Activated CD8-positive, alpha-beta memory T cell treated with anti-CD3 and anti-CD28 coated beads, Interleukin-2, amount 50 U/mL, for 48 hours (primary cell): ENCODE measurements at regions not wholly inside any gene's neighbourhood (a gene's known extent, or its start where the extent isn't known, plus 50 kb on each side); places are given as distances from the start of the nearest gene placed in this dataset.

Experiments used
- DNase-seq: peaks from one replicate; pipeline ENCODE4 v3.0.0-alpha.2; 2020

- DNase-seq: no peak
These were observed 836.7 kb downstream of the CBLN2 start for GRCh38 chr18:71707400-71707799.

DNA sequence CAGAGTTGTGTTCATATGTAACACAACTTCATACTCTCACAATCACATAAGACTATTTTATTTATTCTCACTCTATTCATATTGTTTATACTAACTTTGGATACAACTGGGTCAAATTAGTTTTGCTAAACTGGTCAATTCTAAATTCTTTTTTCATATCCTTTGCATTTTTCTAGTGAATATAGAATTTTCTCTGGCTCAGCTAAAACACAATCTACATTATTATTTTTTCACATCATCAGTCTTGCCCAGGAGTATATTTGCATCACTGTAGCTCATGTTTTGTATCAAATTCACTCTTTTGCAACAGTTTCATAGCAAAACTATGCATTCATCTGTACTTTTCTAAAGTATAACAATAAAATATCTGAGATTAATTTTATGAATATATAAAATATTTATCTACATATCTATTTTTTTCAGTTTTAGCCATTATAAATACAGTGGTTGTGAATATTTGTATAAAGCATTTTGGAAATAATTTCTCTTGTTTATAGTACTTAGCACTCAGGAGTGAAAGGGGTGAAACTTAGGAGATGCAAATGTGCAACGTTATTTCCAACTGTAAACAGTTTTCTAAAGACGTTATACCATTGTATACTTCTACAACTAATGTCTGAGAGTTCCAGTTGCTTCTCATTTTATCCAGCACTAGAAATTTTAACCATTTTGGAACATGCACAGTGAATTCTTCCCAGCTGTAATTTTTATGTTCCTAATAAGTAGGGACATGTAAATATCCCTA is 854.6 kb downstream of the CBLN2 start:
- no peak for DNase-seq

- DNase-seq: no peak
These were observed 861.6 kb downstream of the CBLN2 start for GRCh38 chr18:71682591-71682990.

DNA sequence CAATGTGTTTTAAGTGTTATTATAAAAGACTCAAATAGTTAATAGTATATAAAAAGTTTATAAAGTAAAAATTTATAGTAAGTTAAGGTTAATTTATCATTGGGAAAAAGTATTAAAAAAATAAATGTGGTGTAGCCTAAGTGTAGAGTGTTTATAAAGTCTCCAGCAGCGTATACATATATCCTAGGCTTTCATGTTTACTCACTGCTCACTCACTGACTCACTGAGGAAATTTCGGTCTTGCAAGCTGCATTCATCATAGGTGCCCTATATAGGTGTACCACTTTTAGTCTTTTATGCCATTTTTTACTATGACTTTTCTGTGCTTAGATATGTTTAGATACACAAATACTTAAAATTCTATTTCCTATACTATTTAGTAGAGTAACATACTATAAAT is 866.0 kb downstream of the CBLN2 start:
- DNase-seq: no peak

- DNase-seq: no peak
These were observed 870.2 kb downstream of the CBLN2 start for GRCh38 chr18:71673954-71674353.

GRCh38 chr18:71673498-71673897 is 870.6 kb downstream of the CBLN2 start:
- no peak for DNase-seq

GRCh38 chr18:71666481-71666880 is 877.7 kb downstream of the CBLN2 start:
- DNase-seq: no peak

DNA sequence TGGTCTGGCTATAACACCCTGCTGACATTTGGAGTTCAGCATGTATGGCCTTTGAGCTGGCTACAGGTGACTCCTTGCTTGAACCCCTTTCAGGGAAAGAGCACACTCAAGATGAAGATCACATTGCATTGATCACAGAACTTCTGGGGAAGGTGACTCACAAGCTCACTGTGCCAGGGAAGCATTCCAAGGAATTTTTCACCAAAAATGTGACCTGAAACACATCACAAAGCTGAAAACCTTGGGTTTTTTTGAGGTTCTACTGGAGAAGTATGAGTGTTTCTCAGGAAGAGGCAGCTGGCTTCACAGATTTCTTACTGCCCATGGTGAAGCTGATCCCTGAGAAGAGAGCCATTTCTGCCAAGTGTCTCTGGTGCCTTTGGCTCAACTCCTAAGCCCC is 879.0 kb downstream of the CBLN2 start:
- no peak for DNase-seq

- no peak for DNase-seq
These were observed 900.3 kb downstream of the CBLN2 start for GRCh38 chr18:71643822-71644221.

DNA sequence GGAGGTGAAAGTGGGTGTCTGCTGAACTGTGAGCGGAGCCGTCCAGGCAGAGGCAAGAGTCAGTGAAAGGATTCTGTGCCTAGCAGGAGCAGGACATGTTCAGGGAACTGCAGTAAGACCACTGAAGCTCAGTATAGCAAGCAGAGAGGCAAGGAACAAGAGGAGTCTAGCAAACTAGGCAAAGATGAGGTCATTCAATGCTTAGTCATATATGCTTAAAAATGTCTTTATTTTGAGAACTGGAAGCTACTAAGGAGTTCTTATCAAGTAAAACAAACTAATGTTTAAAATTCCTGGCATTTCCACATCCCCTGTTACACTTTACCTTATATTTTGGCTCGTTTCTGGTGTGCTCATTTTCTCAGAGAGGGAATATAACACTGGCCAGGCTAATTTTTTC is 913.4 kb downstream of the CBLN2 start:
- no peak for DNase-seq

GRCh38 chr18:71625556-71626090 is 918.5 kb downstream of the CBLN2 start:
- no peak for DNase-seq

DNA sequence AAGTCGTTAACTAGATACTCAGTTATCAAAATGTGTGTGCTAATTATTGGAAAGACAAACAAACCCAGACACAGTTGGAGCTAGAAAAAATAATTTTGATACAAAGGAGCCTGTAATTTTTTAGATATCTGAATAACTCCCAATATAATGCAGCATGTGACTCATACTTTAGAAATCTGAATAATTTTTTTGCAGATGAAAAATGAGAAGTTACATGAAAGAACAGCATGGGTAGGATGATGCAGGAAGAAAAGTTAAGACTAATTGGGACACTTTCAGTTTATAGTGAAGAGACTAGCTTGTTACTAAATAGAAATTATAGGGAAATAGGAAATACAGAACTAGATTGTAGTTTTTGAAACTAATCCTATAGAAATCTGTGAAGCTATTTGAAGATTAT is 945.8 kb downstream of the CBLN2 start:
- no peak for DNase-seq

GRCh38 chr18:71597219-71597618 is 946.9 kb downstream of the CBLN2 start:
- DNase-seq: no peak

DNA sequence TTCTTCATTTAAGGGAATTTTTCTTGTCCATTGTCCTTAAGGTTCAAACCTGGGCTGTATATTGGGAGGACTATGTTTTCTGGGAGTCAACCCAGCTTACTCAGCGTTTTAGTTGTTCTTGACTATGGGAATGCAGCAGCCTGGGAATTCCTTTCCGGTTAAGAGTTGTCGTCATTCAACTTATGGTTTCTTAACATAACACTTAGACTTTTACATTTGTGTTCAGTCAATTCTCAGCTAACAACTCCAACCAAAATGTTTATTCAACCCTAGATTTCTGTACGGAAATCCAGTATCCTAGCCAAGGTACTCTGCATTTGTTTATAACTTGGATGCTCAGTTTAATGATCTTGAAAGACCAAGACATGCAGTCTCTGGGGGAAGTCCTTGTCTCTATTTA is 960.9 kb downstream of the CBLN2 start:
- no peak for DNase-seq

DNA sequence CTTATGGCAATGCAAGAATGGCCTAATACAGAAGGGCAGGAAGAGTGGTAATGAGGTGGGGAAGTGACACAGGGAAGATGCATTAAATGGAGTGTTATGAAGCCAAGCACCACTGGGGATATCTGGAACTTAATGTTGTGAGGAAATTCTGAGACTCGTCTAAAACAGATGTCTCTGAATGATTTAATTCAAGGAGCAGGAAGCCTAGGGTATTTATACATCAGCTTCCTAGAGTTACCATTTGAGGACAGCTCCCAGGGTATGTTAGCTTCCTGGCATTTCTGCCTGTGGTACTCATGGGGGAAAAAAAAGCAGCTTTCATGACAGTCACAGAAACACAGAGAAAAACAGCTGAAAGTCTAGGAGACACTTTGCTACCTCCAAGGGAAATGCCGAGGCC is 989.5 kb downstream of the CBLN2 start:
- DNase-seq: no peak

GRCh38 chr18:71541643-71542042 is 1002.5 kb downstream of the CBLN2 start:
- no peak for DNase-seq

GRCh38 chr18:71529703-71530303 is 1014.3 kb downstream of the CBLN2 start:
- no peak for DNase-seq

DNA sequence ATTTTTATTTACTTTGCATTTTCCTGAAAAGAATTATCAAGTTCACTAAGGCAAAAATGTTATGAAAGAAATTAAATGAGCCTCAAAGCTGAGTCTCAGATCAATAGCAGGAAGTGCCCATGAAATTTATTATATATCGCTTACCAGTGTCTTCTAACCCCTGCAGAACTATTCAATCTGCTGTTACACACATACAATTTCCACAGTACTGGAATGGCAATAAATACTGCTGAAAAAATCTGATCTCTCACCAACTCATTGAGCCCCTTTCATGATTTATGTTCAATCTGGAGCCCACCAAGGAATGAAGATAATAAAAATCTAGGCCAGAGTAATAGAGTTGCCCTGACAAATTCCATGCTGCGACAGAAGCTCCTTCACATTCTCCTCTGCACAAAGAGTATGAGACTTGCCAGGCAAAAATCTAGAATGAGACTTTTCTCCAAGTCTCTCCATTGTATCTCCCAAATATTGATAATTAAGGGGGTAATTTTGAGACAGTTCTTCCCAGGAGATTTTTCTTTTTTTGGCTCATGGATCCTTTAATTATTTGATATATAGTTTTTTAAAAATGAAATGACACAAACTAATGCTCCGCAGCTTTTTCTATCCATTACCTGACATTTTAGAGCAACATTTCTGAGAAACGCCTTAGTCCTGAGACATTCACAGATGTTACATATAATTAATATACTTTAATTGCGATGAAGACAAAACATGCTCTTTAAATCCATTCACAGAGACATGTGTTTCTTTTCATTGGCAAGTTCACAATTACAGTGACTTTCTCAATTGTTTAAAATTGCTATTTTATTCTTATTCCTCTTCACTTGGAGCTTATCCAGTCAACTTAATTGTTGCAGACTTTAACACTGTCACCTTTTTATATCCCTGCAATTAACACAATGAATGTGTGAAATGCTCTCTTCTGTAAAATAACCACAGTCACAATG is 1020.4 kb downstream of the CBLN2 start:
- no peak for DNase-seq

DNA sequence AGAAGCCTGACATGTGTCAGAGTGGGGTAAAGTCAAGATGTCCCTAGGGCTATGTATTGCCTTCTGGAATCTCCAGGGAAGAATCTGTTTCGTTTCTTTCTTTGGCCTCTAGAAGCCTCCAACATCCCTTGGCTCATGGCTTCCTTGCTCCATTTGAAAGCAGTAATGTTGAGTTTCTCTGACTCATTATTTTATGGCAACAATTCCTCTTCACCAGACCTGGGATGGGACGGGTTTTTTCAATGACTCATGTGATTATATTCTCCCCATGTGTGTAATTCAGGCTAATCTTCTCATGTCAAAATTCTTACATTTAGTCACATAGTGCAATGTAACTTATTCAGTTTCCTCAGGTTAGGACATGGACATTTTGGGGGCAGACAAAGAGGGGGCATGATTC is 1038.6 kb downstream of the CBLN2 start:
- DNase-seq: no peak

DNA sequence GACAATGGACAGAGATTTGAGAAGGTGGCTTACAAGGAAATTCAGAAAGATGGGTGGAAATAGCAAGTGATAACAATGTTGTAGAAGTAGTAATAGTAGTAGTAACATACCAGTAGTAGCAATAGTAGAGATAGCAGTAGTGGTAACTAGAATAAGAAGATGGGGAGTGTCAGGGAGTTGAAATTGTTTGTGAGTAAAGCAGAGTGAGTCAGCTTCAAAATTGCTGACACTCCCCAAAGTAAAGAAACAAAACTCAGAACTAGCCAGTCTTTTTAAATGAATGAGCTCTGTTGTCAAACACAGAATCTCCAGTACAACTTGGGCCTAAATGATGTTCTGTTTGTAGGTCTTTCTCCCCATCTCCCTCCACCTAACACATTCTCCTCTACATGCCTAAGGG is 1040.9 kb downstream of the CBLN2 start:
- no peak for DNase-seq

GRCh38 chr18:71485611-71486010 is 1058.5 kb downstream of the CBLN2 start:
- DNase-seq: no peak

DNA sequence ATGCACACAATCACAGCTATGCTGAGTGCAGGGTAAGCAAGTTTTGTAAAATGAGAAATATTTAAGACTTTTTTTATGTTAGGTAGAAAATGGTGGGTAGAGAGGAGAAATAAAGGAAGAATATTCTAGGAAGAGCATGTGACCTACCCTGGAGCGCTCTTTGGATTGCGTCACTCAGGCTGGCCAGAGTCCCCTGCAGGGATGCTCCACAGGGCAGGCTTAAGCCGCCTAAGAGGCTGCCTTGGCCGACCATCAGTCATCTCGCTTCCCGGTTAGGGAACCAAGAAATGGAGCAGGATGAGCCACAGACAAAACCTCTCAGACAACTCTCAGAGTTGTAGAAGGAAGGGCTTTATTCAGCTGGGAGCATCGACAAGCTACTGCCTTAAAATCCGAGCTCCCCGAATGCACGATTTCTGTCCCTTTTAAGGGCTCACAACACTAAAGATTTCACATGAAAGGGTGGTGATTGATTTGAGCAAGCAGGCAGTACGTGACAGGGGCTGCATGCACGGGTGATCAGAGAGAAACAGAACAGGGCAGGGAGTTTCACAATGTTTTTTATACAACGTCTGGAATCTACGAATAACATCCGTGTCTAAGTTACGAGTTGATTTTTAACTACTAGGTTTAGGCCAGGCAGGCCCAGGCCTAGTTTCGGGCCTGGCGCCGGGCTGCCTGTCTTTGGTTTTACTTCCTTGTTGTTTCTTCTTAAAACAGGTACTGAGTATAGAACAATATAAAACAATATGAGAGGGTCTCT is 1072.0 kb downstream of the CBLN2 start:
- no peak for DNase-seq

- no peak for DNase-seq
These were observed 1087.9 kb downstream of the CBLN2 start for GRCh38 chr18:71456206-71456605.
